DMS153 (cell line): ENCODE measurements at regions not wholly inside any gene's neighbourhood (a gene's known extent, or its start where the extent isn't known, plus 50 kb on each side); places are given as distances from the start of the nearest gene placed in this dataset.

Source experiments
- DNase-seq: peaks from one replicate; lab custom pipeline; 2025; lab: John Stamatoyannopoulos, UW

- DNase-seq, result no peak
Observed at GRCh38 chr4:37737466-37737865, 51.3 kb upstream of the RELL1 start.
